ENCODE measurements at regions not wholly inside any gene's neighbourhood (a gene's known extent, or its start where the extent isn't known, plus 50 kb on each side); places are given as distances from the start of the nearest gene placed in this dataset.

GRCh38 chr4:189206953-189207352 is 733.7 kb upstream of the FRG1 start:
- Histone ChIP-seq H3K27ac (no peak overlapping the region), H3K36me3 (no peaks in the 10 kb centered on the region), H3K27me3 (no peaks in the 10 kb centered on the region), H3K9me3 (no peaks in the 10 kb centered on the region), H3K4me1 (no peaks in the 10 kb centered on the region), H3K4me3 (no peak overlapping the region)
- intact Hi-C loops (cut with DNase I; ENCODE audit: low total_unique reads): no loop called here
- no peak for DNase-seq (ENCODE audit: low spot score in 2 of 2)
- TF ChIP-seq POLR2A (IDR thresholded peaks at IDR 0.05): no peak
- no peak for TF ChIP-seq CTCF (IDR thresholded peaks at IDR 0.05)
- TF ChIP-seq POLR2AphosphoS5 (IDR thresholded peaks at IDR 0.05): no peak

- Histone ChIP-seq H3K27me3 (no peaks in the 10 kb centered on the region), H3K4me1 (no peaks in the 10 kb centered on the region), H3K4me3 (no peak overlapping the region), H3K27ac (no peak overlapping the region), H3K36me3 (no peaks in the 10 kb centered on the region), H3K9me3 (no peaks in the 10 kb centered on the region)
- no peak for DNase-seq (ENCODE audit: low spot score in 2 of 2)
- no peak for TF ChIP-seq POLR2AphosphoS5 (IDR thresholded peaks at IDR 0.05)
- TF ChIP-seq POLR2A (IDR thresholded peaks at IDR 0.05): no peak
- TF ChIP-seq CTCF (IDR thresholded peaks at IDR 0.05): no peak
- intact Hi-C loops (cut with DNase I; ENCODE audit: low total_unique reads): no loop called here
These were observed 732.8 kb upstream of the FRG1 start for GRCh38 chr4:189207872-189208271.

GRCh38 chr4:189215574-189215973 is 725.1 kb upstream of the FRG1 start:
- no peaks in the 10 kb centered on the region for H3K4me1 ChIP-seq
- H3K36me3 ChIP-seq: no peaks in the 10 kb centered on the region
- no peak for DNase-seq (ENCODE audit: low spot score in 2 of 2)
- no peaks in the 10 kb centered on the region for H3K27me3 ChIP-seq
- no peak overlapping the region for H3K4me3 ChIP-seq
- TF ChIP-seq POLR2AphosphoS5 (IDR thresholded peaks at IDR 0.05) (no peak), CTCF (IDR thresholded peaks at IDR 0.05) (no peak), POLR2A (IDR thresholded peaks at IDR 0.05) (no peak)
- H3K9me3 ChIP-seq: no peaks in the 10 kb centered on the region
- H3K27ac ChIP-seq: no peak overlapping the region
- intact Hi-C loops (cut with DNase I; ENCODE audit: low total_unique reads): no loop called here

GRCh38 chr4:189221691-189222090 is 719.0 kb upstream of the FRG1 start:
- Histone ChIP-seq H3K27ac (no peak overlapping the region), H3K36me3 (no peaks in the 10 kb centered on the region), H3K4me3 (no peak overlapping the region), H3K4me1 (no peaks in the 10 kb centered on the region), H3K27me3 (no peaks in the 10 kb centered on the region), H3K9me3 (no peaks in the 10 kb centered on the region)
- no peak for DNase-seq (ENCODE audit: low spot score in 2 of 2)
- TF ChIP-seq POLR2AphosphoS5 (IDR thresholded peaks at IDR 0.05): no peak
- TF ChIP-seq POLR2A (IDR thresholded peaks at IDR 0.05): no peak
- TF ChIP-seq CTCF (IDR thresholded peaks at IDR 0.05): no peak
- intact Hi-C loops (cut with DNase I; ENCODE audit: low total_unique reads): no loop called here

GRCh38 chr4:189228726-189229125 is 711.9 kb upstream of the FRG1 start:
- no peaks in the 10 kb centered on the region for H3K36me3 ChIP-seq
- intact Hi-C loops (cut with DNase I; ENCODE audit: low total_unique reads): no loop called here
- H3K27me3 ChIP-seq: no peaks in the 10 kb centered on the region
- H3K4me3 ChIP-seq: no peak overlapping the region
- DNase-seq (ENCODE audit: low spot score in 2 of 2): no peak
- TF ChIP-seq CTCF (IDR thresholded peaks at IDR 0.05) (no peak), POLR2AphosphoS5 (IDR thresholded peaks at IDR 0.05) (no peak), POLR2A (IDR thresholded peaks at IDR 0.05) (no peak)
- no peak overlapping the region for H3K27ac ChIP-seq
- no peaks in the 10 kb centered on the region for H3K9me3 ChIP-seq
- H3K4me1 ChIP-seq: no peaks in the 10 kb centered on the region
